NCI-H1048 (cell line): ENCODE measurements at regions not wholly inside any gene's neighbourhood (a gene's known extent, or its start where the extent isn't known, plus 50 kb on each side); places are given as distances from the start of the nearest gene placed in this dataset.
"Not testable (repeated sequence)": the region's sequence is repeated elsewhere in the genome, so short reads cannot be mapped to it uniquely, and the experiment has no call there.

Experiments
- DNase-seq: peaks from one replicate; lab custom pipeline; 2025; lab: John Stamatoyannopoulos, UW

GRCh38 chr1:56266359-56266758, 313.0 kb downstream of the PLPP3 start:
- DNase-seq = no peak

GRCh38 chr1:56265216-56265615, 314.1 kb downstream of the PLPP3 start:
- DNase-seq = no peak

DNA sequence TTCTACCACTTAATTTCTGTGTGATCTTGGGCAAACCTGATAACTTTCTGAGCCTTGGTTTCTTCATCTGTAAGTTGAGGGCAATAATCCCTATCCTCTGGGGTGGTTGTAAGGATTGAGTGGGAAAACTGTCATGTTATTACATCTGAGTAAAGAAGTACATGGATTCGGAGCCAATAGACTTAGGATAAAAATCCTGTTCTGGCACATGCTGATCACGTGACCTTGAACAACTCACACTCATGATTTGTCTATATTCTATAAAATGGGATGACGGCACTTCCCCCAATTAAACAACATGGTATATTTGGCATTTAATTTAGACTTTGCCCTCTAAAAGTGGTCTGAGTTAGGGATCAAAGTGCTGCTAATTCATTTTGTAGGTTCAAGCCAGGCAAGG, 315.5 kb downstream of the PLPP3 start:
- DNase-seq = no peak

DNA sequence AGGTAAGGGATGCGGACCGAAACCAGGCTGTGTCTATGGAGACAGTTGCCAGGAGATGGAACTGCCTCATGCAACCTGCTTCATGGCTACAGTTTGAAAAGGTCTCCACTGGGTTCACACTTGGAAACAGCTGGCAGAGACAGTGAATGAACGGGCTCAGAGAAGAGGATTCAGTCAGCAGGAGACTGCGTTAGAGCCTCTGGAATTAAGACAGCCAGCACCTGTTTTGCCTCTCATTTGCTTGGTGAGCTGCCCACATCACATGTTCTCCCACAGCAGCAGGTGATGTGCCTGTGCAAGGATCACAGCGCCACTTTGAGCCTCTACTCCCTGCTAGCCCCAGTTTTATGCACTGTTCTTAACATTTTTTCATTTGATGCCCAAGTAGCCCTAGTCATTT, 321.0 kb downstream of the PLPP3 start:
- no peak for DNase-seq

DNA sequence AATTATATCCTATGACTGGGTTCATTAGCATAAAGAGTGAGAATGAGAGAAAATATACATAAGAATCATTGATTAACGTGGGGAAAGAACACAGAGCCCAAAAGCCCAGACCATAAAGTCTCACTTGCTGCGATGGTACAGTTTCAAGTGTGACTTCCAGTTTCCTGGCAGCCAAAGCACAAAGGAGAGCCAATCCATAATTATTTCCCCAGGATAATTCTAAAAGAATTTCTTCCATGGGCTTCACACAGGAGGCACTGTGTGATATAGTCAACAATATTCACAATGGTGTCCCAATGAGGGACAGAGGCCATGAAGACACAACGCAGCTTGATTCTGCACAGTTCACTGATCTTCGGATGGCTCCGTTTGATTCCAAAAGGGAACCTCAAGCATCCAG, 321.6 kb downstream of the PLPP3 start:
- no peak for DNase-seq

DNA sequence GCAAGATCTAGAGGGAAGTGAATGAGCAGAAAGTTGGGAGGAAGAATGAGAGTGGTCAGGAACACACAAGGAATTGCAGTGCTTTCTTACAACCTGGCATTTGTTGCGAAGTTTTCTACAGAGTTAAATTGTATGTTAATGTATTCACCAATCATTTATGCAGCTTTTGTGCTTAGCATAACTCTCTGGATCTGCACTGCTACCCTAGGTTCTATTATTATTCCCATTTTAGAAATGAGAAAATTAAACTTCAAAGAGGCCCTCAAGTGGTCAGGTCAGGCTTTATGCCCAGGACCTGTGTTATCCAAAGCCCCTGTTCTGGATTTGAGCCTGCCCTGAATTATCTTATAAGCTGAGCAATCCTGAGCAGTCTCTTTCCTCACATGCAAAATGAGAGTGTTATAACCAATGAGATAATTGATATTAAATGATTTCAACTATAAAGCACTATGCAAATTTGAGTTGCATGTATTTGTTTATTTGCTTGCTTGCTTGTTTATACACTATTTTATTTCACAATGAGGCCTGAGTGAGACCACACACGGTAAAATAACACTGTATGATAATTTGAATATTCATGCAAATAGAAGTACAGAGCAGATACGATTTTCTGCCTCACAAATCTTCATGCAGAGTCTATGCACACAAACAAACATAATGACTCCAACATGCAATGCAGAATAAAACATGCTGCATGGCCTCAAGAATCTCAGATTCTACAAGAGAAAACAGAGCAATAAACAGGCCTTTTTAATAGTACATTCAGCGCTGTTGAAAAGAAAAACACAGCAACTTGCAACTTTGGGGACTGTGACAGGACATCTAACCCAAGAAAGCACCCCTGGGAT, 323.0 kb downstream of the PLPP3 start:
- peak; percentile 53 for DNase-seq

GRCh38 chr1:56255516-56256152, 323.7 kb downstream of the PLPP3 start:
- no peak for DNase-seq

- DNase-seq = no peak
Measured at GRCh38 chr1:56254130-56254529, 325.2 kb downstream of the PLPP3 start.

GRCh38 chr1:56250809-56251208, 328.6 kb downstream of the PLPP3 start:
- DNase-seq = no peak

DNA sequence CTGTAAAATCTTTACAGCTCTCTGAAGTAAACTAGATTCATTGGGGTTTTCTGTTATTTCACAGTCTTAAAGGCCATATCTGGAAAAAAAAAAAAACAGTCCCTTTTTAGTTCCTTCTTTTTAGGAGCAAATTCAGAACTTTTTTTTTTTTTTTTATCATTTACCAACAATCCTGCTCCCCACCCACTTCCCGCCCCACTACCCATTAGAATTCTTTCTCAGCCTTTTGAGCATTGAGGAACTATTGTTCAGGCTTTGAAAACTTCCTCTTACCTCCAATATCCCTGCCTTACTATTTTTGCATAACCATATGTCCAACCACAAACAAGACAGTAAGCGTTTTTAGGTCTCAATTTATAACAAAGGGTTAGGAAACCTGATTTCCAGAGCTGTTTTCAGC, 330.1 kb downstream of the PLPP3 start:
- no peak for DNase-seq

DNA sequence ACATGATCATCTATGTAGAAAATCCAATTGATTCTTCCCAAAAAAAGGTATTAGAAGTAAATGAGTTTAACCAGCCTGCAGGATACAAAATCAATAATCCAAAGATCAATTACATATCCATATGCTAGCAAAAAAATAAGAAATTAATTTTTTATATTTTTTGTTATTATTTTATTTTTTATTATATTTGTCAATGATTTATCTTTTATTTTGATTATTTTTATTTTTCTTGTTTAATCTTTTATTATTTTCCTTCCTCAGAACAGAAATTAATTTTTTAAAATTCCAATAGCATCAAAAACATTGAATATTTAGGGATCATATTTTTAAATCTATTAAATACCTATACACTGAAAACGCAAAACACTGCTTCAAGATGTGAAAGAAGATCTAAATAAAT, 331.2 kb downstream of the PLPP3 start:
- no peak for DNase-seq

DNA sequence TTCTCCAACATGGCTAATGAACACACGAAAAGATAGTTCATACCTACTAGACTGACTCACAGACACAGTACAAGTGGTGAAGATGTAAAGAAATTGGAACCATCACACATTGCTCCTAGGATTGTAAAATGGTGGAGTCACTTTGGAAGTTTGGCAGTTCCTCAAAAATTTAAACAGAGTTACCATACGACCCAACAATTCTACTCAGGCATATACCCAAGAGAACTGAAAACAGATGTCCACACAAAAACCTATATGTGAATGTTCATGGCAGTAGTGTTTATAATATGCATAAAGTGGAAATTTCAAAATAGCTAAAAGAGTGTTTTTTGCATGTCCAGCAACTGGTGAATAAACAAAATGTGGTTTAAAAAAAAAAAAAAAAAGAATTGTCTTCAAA, 332.6 kb downstream of the PLPP3 start:
- DNase-seq = not testable (repeated sequence)

DNA sequence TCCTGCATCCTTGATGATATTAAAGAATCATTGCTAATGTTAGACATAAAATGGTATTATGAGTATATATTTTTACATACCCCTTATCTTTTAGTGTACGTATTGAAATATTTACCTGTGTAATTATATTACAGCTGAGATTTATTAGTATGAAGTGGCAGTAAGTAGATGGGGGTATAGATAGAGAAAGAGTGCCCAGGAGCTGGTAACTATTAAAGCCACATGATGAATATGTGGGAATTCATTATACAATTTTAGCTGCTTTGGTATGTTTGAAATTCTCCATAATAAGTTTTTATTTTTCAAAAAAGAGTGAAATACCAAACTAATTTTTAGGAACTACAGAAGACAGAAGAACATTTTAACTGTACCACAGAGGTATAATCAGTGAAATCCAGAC, 339.0 kb downstream of the PLPP3 start:
- no peak for DNase-seq

DNA sequence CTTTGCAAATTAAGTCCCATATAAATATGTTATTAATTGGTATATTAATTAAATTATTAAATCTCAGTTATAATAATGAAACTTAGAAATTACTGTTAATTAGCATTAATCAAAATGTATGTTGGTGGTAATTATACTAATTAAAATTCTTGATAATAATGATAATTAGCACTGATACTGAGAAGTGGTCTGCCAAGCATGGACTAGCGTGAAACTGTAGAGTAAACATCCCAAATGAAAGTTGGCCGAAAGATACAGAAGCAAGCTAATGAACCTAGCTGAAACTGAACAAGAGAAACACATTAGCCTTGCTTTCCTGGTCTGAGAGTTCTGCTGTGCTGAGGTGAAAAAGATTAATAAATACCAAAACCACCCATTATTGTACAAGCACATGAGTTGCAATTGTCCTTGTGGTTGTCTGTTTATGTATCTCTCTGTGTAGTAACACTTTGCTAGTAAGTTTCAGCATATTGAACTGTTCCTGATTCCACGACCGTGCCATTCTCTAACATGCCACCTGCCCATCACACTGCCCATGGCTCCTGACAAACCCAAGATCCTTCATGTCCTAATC, 341.8 kb downstream of the PLPP3 start:
- no peak for DNase-seq

- DNase-seq = no peak
Measured at GRCh38 chr1:56236688-56237087, 342.7 kb downstream of the PLPP3 start.

DNA sequence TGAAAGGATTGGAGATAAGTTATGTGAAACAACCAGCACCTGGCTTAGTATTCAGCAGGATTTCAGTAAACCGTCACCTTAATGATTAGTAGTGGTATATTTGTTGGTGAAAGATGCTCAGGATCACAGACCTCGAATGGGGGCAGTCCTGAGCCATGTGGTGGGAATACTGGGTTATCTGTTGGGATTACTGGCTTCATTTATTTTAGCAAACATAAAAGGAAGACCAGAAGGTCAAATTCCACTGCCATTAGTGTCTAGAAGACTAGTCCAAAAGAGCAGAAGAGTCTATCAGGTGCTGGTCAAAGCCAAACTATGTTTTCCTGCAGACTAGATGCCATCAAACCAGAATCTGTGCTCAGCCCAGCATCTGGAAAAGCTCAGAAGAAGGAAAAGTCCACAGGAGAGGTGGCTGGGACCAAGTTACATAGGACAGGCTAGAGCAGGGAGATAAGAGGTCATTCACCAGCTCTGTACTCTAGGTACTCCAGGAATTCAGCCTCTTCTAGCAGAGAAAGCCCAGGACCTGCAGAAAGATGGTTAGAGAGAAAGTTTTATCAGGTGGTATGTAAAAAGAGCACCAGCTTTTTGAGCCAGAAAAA, 343.4 kb downstream of the PLPP3 start:
- DNase-seq = no peak

- no peak for DNase-seq
Measured at GRCh38 chr1:56229186-56229585, 350.2 kb downstream of the PLPP3 start.

DNA sequence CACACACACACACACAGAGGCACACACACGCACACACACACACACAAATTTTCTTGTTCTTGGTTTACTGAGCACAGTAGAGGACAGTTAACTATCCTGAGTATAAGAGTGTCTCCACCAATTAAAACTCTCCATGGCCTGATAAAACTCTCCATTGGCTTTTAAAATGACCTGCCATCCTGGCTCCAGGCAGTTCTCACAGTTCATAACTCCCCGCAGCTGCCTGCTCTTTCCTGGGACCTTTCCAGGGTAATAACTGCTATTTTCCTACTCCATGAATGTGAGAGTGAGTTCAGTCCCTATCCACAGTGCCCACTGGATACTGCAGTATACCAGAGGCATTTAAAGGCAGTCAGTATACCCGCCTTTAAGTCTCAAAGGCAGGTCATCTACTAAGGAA, 351.5 kb downstream of the PLPP3 start:
- DNase-seq = no peak

GRCh38 chr1:56227401-56227800, 352.0 kb downstream of the PLPP3 start:
- no peak for DNase-seq

DNA sequence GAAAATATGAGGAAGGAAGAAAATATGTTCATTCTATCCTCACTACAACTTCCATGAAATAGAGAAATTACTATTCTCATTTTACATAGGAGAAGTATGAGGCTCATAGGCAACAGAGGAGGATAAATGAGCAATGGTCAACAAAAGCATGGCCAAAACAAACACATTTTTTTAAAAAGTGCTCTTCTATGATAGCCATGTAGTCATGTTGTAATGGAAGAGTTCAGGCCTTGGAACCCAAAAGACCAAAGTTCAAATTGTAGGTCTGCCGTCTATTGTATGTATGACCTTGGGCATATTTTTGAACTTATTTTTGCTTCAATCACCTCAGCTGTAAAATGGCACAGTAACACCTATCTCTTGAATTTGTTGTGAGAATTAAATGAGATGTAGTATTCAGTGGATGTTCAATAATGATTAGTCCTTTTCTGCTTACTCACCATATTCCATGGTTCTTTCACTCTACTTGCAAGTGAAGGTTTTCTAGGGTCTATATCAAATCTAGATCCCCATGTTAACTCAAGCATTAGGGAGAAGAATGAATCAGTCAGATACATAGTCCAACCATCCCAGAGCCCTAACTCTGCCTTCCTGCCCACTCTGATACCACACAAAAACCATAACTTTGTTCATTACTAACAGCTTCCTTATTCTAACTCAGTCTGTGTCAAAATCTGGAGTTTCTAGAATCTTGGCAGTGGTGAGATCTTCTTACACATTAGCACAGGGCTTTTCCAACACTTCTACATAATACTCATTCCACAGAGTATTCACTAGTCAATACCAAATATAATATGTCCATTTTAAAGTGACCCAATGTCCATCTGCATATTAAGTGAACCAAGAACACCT, 353.2 kb downstream of the PLPP3 start:
- no peak for DNase-seq

GRCh38 chr1:56223968-56224367, 355.4 kb downstream of the PLPP3 start:
- DNase-seq = no peak

DNA sequence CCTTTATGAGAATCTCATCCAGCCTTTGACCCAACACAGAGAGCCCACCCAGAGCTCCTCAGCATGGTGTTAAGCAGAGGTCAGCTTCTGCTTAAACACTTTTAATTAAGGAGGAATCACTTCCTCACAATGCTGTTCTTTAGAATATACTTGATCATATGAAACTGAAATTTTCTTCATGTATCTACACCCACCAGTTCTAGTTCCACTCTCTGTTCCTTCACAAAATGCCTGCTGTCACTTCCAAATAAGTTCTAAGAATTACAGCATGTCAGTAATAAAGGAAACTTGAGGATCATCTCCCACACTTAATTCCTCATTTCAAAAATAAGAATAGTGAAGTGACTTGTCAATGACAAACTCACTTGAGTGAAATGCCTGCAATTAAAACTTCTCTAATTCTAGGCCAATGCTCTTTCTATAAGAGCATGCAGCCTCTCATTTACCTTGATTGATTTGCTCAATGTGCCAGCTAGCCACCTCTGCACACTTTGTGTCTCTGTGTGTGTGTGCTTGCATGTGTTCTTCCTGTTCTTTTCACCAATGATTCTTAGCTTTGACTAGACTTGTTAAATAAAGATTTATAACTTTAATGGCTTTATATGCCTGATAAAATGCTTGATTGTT, 356.3 kb downstream of the PLPP3 start:
- no peak for DNase-seq
